Neural progenitor cell (in vitro differentiated cells): ENCODE measurements at regions not wholly inside any gene's neighbourhood (a gene's known extent, or its start where the extent isn't known, plus 50 kb on each side); places are given as distances from the start of the nearest gene placed in this dataset.

Source experiments
- CTCF ChIP-seq: fragments of 200-600 bp; sonication (generic); IDR thresholded peaks from 2 replicates; pipeline ENCODE4 v1.5.1; 2017; ENCODE audit warnings: antibody characterized with exemption, mild to moderate bottlenecking
- EZH2 ChIP-seq: fragments of 200-600 bp; sonication (generic); IDR thresholded peaks from 2 replicates; pipeline ENCODE4 v1.6.1; 2017; ENCODE audit warnings: antibody characterized with exemption, mild to moderate bottlenecking, moderate library complexity

GRCh38 chrX:82676386-82676785 is 831.7 kb upstream of the POU3F4 start:
- TF ChIP-seq CTCF = peak; percentile 23
- no peak for TF ChIP-seq EZH2
